ENCODE measurements at regions not wholly inside any gene's neighbourhood (a gene's known extent, or its start where the extent isn't known, plus 50 kb on each side); places are given as distances from the start of the nearest gene placed in this dataset.

GRCh38 chr16:86034421-86034919, 135.5 kb downstream of the IRF8 start:
- WGBS (ENCODE audit: insufficient coverage), result 95% methylated on average over 11 of the region's 12 CpGs
- H3K36me3 Mint-ChIP-seq, result no peaks in the 10 kb centered on the region

GRCh38 chr16:86035906-86036305, 136.9 kb downstream of the IRF8 start:
- Mint-ChIP-seq H3K27ac (no peak overlapping the region), H3K4me1 (no peaks in the 10 kb centered on the region), H3K4me3 (no peak overlapping the region), H3K36me3 (no peaks in the 10 kb centered on the region), H3K27me3 (ENCODE audit: low read depth in 3 of 3) (peaks cover 13 to 30% (median 17%) of the 10 kb centered on the region in 3 donors), H3K9me3 (peaks cover 0 to 6% (median 4%) of the 10 kb centered on the region in 7 donors)
- no peak for DNase-seq
- H3K9me3 ChIP-seq (replicated peaks in 1 of 2; ENCODE audit: control insufficient read depth in 1 of 2, insufficient read depth in 1 of 2, low read length in 2 of 2), result peaks cover 0 to 3% of the 10 kb centered on the region in 2 donors
- H3K27ac ChIP-seq (ENCODE audit: low read depth in 1 of 2, low read length in 2 of 2), result no peak overlapping the region
- no peak overlapping the region for H3K4me3 ChIP-seq (replicated peaks in 1 of 3; ENCODE audit: low read depth in 2 of 3, low read length in 3 of 3)
- no peaks in the 10 kb centered on the region for H4K20me1 ChIP-seq (ENCODE audit: insufficient read depth, low read length)
- H3K4me2 ChIP-seq (replicated peaks; ENCODE audit: extremely low read depth, low read length, poor library complexity, severe bottlenecking), result no peak overlapping the region
- H3K9ac ChIP-seq (ENCODE audit: insufficient read depth, low read length, poor library complexity, severe bottlenecking), result no peak overlapping the region
- 94% methylated on average over 12 of the region's 13 CpGs for WGBS (ENCODE audit: insufficient coverage)
- H3K4me1 ChIP-seq (ENCODE audit: control insufficient read depth in 1 of 2, insufficient read depth in 2 of 2, low read length in 2 of 2), result no peaks in the 10 kb centered on the region
- H2AFZ ChIP-seq (ENCODE audit: insufficient read depth, low read depth, low read length, poor library complexity, severe bottlenecking), result no peak overlapping the region
- TF ChIP-seq CTCF (IDR thresholded peaks at IDR 0.05), result no peak
- peaks cover 0 to 5% of the 10 kb centered on the region in 2 donors for H3K27me3 ChIP-seq (ENCODE audit: control insufficient read depth in 2 of 2, insufficient read depth in 2 of 2, low read length in 2 of 2)
- intact Hi-C loops (cut with micrococcal nuclease), result no loop called here
- no peaks in the 10 kb centered on the region for H3K36me3 ChIP-seq (replicated peaks in 1 of 2; ENCODE audit: control insufficient read depth in 1 of 2, insufficient read depth in 2 of 2, low read length in 2 of 2)
- H3K79me2 ChIP-seq (ENCODE audit: insufficient read depth, low read length), result no peaks in the 10 kb centered on the region

More at GRCh38 chr16:86034421-86034919, 135.5 kb downstream of the IRF8 start:
- TF ChIP-seq CTCF (IDR thresholded peaks at IDR 0.05), result no peak
- no peak overlapping the region for H3K4me3 ChIP-seq (replicated peaks in 1 of 3; ENCODE audit: low read depth in 2 of 3, low read length in 3 of 3)
- peaks cover 0 to 9% (median 3%) of the 10 kb centered on the region in 7 donors for H3K9me3 Mint-ChIP-seq
- no peaks in the 10 kb centered on the region for H3K36me3 ChIP-seq (replicated peaks in 1 of 2; ENCODE audit: control insufficient read depth in 1 of 2, insufficient read depth in 2 of 2, low read length in 2 of 2)
- H3K4me1 ChIP-seq (ENCODE audit: control insufficient read depth in 1 of 2, insufficient read depth in 2 of 2, low read length in 2 of 2), result no peaks in the 10 kb centered on the region
- H3K4me1 Mint-ChIP-seq, result peaks cover under 1% of the 10 kb centered on the region
- no peak for DNase-seq
- intact Hi-C loops (cut with micrococcal nuclease), result no loop called here
- H3K9me3 ChIP-seq (replicated peaks in 1 of 2; ENCODE audit: control insufficient read depth in 1 of 2, insufficient read depth in 1 of 2, low read length in 2 of 2), result peaks cover 0 to 3% of the 10 kb centered on the region in 2 donors
- no peak overlapping the region for H3K9ac ChIP-seq (ENCODE audit: insufficient read depth, low read length, poor library complexity, severe bottlenecking)
- no peak overlapping the region for H2AFZ ChIP-seq (ENCODE audit: insufficient read depth, low read depth, low read length, poor library complexity, severe bottlenecking)
- H3K27me3 Mint-ChIP-seq (ENCODE audit: low read depth in 3 of 3), result peaks cover 17 to 25% (median 18%) of the 10 kb centered on the region in 3 donors
- no peaks in the 10 kb centered on the region for H4K20me1 ChIP-seq (ENCODE audit: insufficient read depth, low read length)
- H3K4me2 ChIP-seq (replicated peaks; ENCODE audit: extremely low read depth, low read length, poor library complexity, severe bottlenecking), result no peak overlapping the region
- no peaks in the 10 kb centered on the region for H3K79me2 ChIP-seq (ENCODE audit: insufficient read depth, low read length)
- no peak overlapping the region for H3K27ac ChIP-seq (ENCODE audit: low read depth in 1 of 2, low read length in 2 of 2)
- no peak overlapping the region for H3K27ac Mint-ChIP-seq
- H3K4me3 Mint-ChIP-seq, result no peak overlapping the region
- H3K27me3 ChIP-seq (ENCODE audit: control insufficient read depth in 2 of 2, insufficient read depth in 2 of 2, low read length in 2 of 2), result peaks cover 0 to 5% of the 10 kb centered on the region in 2 donors
